Right lobe of liver (tissue), 6 donors: ENCODE measurements at regions not wholly inside any gene's neighbourhood (a gene's known extent, or its start where the extent isn't known, plus 50 kb on each side); places are given as distances from the start of the nearest gene placed in this dataset.
A peak's percentile ranks its signal among the peaks of the same experiment; 100 is the strongest.

Experiments
- ATAC-seq, 4 donors: fragments of 200-7000 bp; cut with Tn5 transposase; one replicate each; pipeline ENCODE4 v1.9.1; 2020; ENCODE audit warnings: mild to moderate bottlenecking in 4 of 4, moderate library complexity in 4 of 4
- DNase-seq, 3 donors: peaks; one replicate each; pipeline ENCODE4 v3.0.0-alpha.2; 2020
- H3K27ac ChIP-seq, 3 donors: fragments of 200-600 bp; one replicate each; pipeline ENCODE4 v1.8.0; 2022
- H3K27me3 ChIP-seq, 2 donors: fragments of 200-600 bp; one replicate each; pipeline ENCODE4 v1.8.0; 2022
- H3K36me3 ChIP-seq, 4 donors: fragments of 200-600 bp; sonication (generic) in 1 of 4; one replicate each; pipeline versions ENCODE4 v1.5.1 to v1.8.0; 2017 to 2022; ENCODE audit warnings: control low read depth in 1 of 4
- H3K4me1 ChIP-seq, 4 donors: fragments of 200-600 bp; sonication (generic) in 1 of 4; one replicate each; pipeline versions ENCODE4 v1.5.1 to v1.8.0; 2017 to 2022; ENCODE audit warnings: control low read depth in 1 of 4
- H3K4me3 ChIP-seq, 3 donors: fragments of 200-600 bp; one replicate each; pipeline ENCODE4 v1.8.0; 2022
- H3K9me3 ChIP-seq, 4 donors: fragments of 200-600 bp; sonication (generic) in 1 of 4; one replicate each; pipeline versions ENCODE4 v1.5.1 to v1.8.0; 2017 to 2022; ENCODE audit warnings: control low read depth in 1 of 4
- CTCF ChIP-seq, 4 donors: fragments of 200-600 bp in 3 of 4; fragments of 450-650 bp in 1 of 4; IDR thresholded peaks; one replicate each; pipeline versions ENCODE4 v1.5.1 to v1.8.0; 2016 to 2022; ENCODE audit warnings: antibody characterized with exemption in 4 of 4, mild to moderate bottlenecking in 2 of 4
- POLR2A ChIP-seq: fragments of 450-650 bp; IDR thresholded peaks from one replicate; pipeline ENCODE4 v1.6.1; 2017; ENCODE audit warnings: antibody characterized with exemption, mild to moderate bottlenecking
- WGBS: methylation state at CpG from one replicate; pipeline ENCODE4 v1.1.6; 2018; ENCODE audit warnings: low coverage, low lambda C conversion rate; ENCODE audit not compliant: insufficient coverage; ENCODE audit errors: missing lambda C conversion rate; 5-methylcytosine and 5-hydroxymethylcytosine counted together
- intact Hi-C, 2 donors: fragments of 100-400 bp; cut with DNase I; formaldehyde crosslinking; loops; one replicate each; pipeline versions ENCODE4 v1.11.2 to v1.14.1; 2022
- donor health status: DM: no; HTN: yes; CAD: no.
- donor health status: DM: no; HTN: no; CAD: no.
- donor health status: DM: no; HTN: no; CAD: no.
- donor health status: DM: no; HTN: yes; CAD: no.
- donor health status: DM: no; HTN: yes; CAD: no.

GRCh38 chr13:52975969-52976368, 52.6 kb upstream of the OLFM4 start:
- DNase-seq (no peak), ATAC-seq (no peak)
- intact Hi-C loops: no loop called here
- no peaks in the 10 kb centered on the region for H3K36me3 ChIP-seq
- H3K27ac ChIP-seq: no peak overlapping the region
- H3K4me1 ChIP-seq: no peaks in the 10 kb centered on the region
- no peak overlapping the region for H3K4me3 ChIP-seq
- H3K27me3 ChIP-seq: no peaks in the 10 kb centered on the region
- no peaks in the 10 kb centered on the region for H3K9me3 ChIP-seq
- WGBS: 94% methylated on average over 4 of the region's 5 CpGs
- TF ChIP-seq POLR2A (no peak), CTCF (IDR thresholded peaks at IDR 0.05) (no peak)

- no peak for TF ChIP-seq CTCF (IDR thresholded peaks at IDR 0.05)
- TF ChIP-seq POLR2A: no peak
- ATAC-seq (no peak), DNase-seq (no peak)
- Histone ChIP-seq H3K4me1 (no peaks in the 10 kb centered on the region), H3K9me3 (no peaks in the 10 kb centered on the region), H3K27me3 (no peaks in the 10 kb centered on the region), H3K27ac (no peak overlapping the region), H3K36me3 (no peaks in the 10 kb centered on the region), H3K4me3 (no peak overlapping the region)
- WGBS: 56% methylated on average over 3 of the region's 9 CpGs
- intact Hi-C loops: no loop called here
Measured at GRCh38 chr13:52975161-52975560, 53.5 kb upstream of the OLFM4 start.

- intact Hi-C loops: no loop called here
- ATAC-seq: no peak
- no peak for TF ChIP-seq CTCF (IDR thresholded peaks at IDR 0.05)
- TF ChIP-seq POLR2A: no peak
- DNase-seq: no peak
- H3K27me3 ChIP-seq: no peaks in the 10 kb centered on the region
- no peaks in the 10 kb centered on the region for H3K36me3 ChIP-seq
- H3K27ac ChIP-seq: no peak overlapping the region
- no peaks in the 10 kb centered on the region for H3K4me1 ChIP-seq
- no peaks in the 10 kb centered on the region for H3K9me3 ChIP-seq
- WGBS: no CpG with 5 or more reads among the region's 4 CpGs
- H3K4me3 ChIP-seq: no peak overlapping the region
Measured at GRCh38 chr13:52974711-52975110, 53.9 kb upstream of the OLFM4 start.

- no peak overlapping the region for H3K4me3 ChIP-seq
- H3K36me3 ChIP-seq: no peaks in the 10 kb centered on the region
- 27% methylated on average over 4 of the region's 4 CpGs for WGBS
- no peak for ATAC-seq
- H3K27me3 ChIP-seq: no peaks in the 10 kb centered on the region
- DNase-seq: no peak
- no peak for TF ChIP-seq CTCF (IDR thresholded peaks at IDR 0.05)
- TF ChIP-seq POLR2A: no peak
- H3K9me3 ChIP-seq: no peaks in the 10 kb centered on the region
- intact Hi-C loops: no loop called here
- no peaks in the 10 kb centered on the region for H3K4me1 ChIP-seq
- H3K27ac ChIP-seq: no peak overlapping the region
Measured at GRCh38 chr13:52969373-52969772, 59.2 kb upstream of the OLFM4 start.

GRCh38 chr13:52968074-52968700, 60.4 kb upstream of the OLFM4 start:
- peak; percentile 99 to 100 (median 100) for ATAC-seq
- intact Hi-C loops: no loop called here
- H3K27ac ChIP-seq: no peak overlapping the region
- no peak overlapping the region for H3K4me3 ChIP-seq
- no peaks in the 10 kb centered on the region for H3K36me3 ChIP-seq
- WGBS: 7% methylated on average over 12 of the region's 13 CpGs
- no peaks in the 10 kb centered on the region for H3K27me3 ChIP-seq
- no peaks in the 10 kb centered on the region for H3K9me3 ChIP-seq
- no peaks in the 10 kb centered on the region for H3K4me1 ChIP-seq
- no peak for TF ChIP-seq POLR2A
- peak; percentile 86 to 98 (median 94) for TF ChIP-seq CTCF (IDR thresholded peaks at IDR 0.05)
- peak; percentile 74 to 79 (median 76) for DNase-seq
